GM19035 (cell line): ENCODE measurements at regions not wholly inside any gene's neighbourhood (a gene's known extent, or its start where the extent isn't known, plus 50 kb on each side); places are given as distances from the start of the nearest gene placed in this dataset.

Source experiments
- ATAC-seq: cut with Tn5 transposase; IDR thresholded peaks from one replicate; pipeline ENCODE4 v1.9.1; 2021; ENCODE audit not compliant: unreplicated experiment

DNA sequence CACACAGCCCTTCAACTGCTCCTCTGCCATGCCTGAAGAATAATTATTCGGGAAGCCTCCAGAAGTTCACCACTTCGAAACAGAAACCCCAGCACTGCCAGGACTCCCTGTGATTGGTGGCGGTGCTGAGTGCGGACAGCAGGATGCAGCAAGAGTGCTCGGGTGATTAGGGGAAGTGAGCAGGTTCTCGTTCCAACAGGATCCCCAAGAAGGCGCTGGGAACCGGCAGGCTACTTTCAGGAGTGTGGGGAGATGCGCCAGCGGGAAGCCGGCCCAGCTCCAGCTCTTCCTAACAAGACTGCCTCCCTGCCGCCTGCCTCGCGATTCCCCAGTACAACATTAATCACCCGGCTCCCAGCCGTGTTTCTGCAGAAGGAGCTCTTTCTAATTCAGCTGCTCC, 630.2 kb downstream of the BRD1 start:
- ATAC-seq, result no peak

DNA sequence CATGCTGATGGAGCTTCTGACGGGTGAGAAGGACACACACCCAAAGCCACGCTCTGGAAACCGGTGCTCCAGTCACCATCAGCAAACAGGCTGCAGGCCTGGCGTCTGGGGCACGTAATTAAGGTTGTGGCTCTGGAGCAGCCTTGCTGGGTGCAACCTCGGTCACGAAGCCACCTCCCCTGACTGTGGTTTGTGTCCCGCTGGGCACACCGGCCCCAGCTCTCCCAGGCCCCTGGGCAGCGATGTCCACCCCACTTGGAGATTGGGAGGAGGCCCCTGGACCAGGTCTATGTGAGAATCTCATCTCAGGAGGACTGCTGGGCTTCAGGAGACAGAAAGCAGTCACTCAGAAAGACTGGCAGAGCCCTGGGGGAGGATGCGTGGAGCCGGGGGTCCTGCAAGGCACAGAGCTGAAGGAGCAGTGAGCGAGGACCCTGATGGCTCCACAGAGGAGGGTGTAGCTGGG, 631.6 kb downstream of the BRD1 start:
- ATAC-seq, result no peak

DNA sequence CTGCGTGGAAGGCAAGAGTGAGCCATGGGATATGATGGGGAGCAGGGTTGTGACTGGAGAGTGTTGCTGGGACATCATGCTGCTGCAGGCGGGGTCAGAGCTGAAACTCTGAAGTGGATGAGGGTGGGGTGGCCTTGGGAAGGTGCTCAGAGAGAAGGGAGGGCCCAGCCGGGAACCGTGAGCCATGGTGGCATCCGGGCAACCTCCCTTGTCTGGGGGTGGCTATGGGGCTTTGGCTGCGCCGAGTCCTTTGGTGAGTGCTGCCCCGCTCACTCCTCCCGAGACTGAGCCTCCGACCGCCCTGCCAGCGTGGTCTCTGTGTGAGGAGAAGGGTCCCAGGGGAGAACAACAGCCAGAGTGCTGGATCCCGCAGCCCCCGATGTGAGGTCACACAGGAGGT, 632.0 kb downstream of the BRD1 start:
- no peak for ATAC-seq

DNA sequence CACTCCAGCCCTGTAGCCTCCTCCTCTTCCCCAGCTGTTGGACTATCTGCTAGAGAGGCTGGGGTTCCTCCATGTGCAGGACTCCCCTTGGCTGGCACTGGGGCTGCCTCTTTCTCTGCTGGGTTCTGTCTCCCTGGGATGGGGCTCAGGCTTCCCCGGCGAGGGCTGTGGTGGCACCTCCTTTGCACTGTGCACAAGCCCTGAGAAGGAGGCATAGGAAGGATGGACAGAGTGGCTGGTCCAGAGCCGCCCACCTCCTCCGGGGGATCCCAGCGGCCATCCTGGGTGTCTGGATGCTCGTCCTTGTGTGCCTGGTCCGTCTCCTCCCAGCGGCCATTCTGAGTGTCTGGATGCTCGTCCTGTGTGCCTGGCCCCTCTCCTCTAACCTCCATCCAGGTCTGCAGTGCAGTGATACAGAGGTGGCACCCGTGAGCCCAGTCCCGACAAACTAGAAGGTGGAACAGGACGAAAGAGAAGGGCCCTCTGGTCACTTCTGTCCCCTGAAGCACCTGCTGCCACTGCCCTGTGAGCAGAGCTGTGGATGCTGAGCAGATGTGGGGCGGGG, 633.7 kb downstream of the BRD1 start:
- no peak for ATAC-seq

GRCh38 chr22:49193348-49193747, 634.3 kb downstream of the BRD1 start:
- ATAC-seq, result no peak

DNA sequence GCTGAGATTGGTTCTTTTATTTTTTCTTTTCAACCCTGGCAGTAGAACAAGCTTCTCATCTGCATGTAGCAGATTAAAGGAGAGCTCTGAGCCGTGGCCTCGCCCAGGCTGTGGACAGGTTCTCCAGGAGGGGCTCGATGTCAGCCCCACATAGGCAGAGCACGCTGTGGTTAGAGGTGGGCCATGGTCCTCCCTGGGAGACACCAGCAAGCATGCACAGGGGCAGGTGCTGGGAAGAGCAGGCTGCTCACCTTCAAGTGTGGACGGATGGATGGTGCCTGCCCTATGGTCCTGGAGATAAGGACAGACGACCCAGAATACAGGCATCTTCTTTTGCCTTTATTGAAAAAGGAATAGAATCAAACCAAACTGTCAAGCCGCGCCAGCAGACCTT, 634.8 kb downstream of the BRD1 start:
- ATAC-seq, result no peak

GRCh38 chr22:49192180-49192856, 635.4 kb downstream of the BRD1 start:
- no peak for ATAC-seq

DNA sequence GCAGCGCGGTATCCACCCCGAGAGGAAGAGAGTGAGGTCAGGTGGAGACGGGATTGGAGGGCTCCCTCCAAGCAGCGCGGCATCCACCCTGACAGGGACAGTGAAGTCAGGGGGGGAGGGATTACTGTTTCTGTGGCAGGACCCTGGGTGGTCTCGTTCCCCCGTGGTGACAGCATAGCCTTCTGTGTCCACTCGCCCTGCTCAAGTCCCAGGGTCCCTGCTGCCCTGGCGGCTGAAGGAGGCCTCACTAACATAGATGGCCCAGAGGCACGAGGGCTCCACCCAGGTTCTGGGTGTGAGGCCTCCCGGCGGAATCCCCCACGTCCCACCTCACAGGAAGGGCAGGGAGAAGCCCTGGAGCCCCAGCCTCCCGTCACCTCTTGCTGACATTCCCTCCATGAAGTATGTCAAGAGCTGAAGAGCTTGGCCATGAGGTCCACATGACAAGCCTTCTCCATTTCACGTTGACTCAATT, 636.1 kb downstream of the BRD1 start:
- no peak for ATAC-seq

GRCh38 chr22:49190816-49191505, 636.7 kb downstream of the BRD1 start:
- no peak for ATAC-seq

- no peak for ATAC-seq
These were observed 637.8 kb downstream of the BRD1 start for GRCh38 chr22:49189871-49190270.

GRCh38 chr22:49188591-49188990, 639.1 kb downstream of the BRD1 start:
- ATAC-seq, result no peak

DNA sequence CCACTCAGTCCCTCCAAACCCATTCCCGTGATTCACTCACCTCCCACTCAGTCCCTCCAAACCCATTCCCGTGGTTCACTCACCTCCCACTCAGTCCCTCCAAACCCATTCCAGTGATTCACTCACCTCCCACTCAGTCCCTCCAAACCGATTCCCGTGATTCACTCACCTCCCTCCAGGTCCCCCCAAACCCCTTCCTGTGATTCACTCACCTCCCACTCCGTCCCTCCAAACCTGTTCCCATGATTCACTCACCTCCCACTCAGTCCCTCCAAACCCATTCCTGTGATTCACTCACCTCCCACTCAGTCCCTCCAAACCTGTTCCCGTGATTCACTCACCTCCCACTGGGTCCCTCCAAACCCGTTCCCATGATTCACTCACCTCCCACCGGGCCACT, 639.6 kb downstream of the BRD1 start:
- ATAC-seq, result no peak

DNA sequence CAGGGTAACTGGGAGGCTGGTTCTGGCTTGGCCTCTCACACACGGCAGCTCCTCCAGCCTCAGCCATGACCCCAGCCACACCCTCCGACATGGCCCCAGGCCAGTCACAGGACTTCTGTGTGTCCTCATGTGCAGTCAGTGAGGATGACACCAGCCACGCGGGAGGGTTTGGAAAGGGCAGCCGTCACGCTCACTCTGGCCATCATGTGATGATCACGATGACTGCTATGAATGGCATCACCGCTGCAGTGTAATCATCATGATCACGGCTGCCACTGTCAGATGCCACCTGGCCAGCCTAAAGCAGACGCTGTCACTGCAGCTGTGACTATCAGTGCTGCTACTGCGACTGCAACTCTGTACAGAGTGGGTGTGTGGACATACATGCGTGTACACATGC, 640.9 kb downstream of the BRD1 start:
- ATAC-seq, result no peak

DNA sequence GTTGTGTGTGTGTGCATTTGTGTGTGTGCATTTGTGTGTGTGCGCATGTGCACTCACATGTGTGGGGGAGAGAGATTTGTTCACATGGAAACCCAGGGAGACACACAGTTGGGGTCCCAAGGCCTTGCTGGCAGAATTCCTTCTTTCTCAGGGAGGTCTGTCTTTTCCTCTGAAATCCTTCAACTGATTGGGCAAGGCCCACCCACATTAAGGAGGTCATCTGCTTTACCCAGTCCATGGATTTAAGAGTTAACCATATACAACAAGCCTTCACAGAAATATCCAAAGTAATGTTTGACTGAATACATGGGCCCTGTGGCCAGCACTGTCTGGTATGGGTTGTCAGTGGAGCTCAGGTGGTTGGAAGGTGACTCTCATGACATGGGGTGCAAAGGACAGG, 641.4 kb downstream of the BRD1 start:
- ATAC-seq, result no peak

- ATAC-seq, result no peak
These were observed 642.2 kb downstream of the BRD1 start for GRCh38 chr22:49185312-49185969.

DNA sequence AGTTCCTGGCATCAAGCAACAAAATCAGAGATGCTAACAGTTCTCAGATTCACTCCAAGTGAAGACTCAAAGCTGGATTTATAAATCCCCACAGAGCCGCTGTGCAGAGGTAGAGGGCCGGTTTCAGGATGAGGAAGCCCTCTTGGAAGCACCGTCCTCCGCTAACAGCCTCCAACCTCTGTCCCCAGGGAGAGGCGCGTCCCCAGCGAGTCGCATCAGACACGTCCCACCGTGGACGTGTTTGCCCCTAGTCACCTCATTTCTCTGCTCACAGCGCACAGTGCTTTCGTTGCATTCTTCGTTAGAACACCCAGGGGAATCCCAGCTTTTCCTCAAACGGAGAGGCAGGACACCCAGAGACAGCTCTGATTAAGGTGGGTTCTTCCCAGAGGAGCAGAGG, 642.9 kb downstream of the BRD1 start:
- no peak for ATAC-seq

DNA sequence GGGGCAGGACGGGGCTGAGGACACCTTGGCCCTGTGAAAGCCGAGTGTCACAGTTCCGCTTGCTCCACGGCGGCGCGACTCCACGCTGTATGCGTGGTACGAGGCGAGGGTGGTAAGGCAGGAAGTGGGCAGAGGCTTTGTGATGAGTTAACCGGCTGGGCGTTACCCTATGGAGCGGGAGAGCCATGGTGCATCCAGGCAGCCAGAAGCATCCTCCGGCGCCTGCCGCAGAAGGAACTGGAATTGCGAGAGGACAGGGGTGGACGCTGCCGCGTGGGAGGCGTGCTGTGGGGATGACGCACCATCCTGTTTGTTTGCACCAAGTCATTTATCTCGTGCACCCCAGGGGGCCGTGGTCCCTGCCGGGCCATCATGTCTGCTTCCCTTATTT, 643.9 kb downstream of the BRD1 start:
- no peak for ATAC-seq

DNA sequence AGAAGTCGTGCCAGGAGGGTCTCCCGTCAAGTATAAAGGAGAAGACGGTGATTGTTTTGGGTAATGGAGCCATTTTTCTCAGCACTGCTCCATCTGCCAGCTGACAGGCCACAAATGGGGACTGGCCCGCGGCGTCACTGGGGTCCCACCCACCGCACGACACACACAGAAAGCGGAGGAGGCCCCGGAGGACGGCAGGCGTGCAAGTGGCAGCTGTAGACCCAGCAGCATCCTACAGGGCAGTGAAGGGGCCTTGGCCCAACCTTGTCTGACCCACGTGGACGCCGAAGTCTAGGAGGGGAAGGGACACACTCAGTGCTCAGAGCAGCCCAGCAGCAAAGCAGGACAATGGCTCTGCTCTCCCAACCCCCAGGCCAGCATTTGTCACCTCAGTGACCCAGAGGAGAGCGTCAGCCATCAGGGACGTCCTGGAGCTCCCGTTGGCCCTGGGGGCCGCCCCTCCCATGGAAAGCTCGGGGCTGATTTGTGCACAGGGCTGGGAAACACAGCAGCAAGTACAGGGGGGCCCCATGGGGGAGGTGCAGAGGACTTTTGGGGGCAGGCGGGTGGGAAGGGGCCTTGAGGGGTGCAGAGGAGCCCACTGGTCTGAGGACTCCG, 644.4 kb downstream of the BRD1 start:
- ATAC-seq, result no peak

DNA sequence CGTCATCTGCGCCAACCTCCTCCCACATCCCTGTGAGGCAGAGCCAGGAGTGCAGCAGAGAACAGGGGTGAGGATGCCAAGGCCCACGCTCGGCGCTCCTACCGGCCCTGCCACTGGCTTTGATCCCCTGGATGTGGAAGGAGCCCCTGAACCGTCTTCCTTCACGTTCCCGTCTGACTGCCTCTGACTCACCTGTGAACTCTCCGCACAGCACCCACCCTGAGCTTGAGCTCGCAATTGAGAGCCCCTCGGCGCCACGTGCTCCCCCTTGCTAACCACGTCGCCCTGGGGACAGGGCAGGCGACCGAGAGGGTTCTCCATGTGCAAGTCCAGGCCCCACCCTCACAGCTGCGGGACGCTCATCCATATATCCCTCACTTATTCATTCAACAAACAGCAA, 645.3 kb downstream of the BRD1 start:
- ATAC-seq, result no peak

DNA sequence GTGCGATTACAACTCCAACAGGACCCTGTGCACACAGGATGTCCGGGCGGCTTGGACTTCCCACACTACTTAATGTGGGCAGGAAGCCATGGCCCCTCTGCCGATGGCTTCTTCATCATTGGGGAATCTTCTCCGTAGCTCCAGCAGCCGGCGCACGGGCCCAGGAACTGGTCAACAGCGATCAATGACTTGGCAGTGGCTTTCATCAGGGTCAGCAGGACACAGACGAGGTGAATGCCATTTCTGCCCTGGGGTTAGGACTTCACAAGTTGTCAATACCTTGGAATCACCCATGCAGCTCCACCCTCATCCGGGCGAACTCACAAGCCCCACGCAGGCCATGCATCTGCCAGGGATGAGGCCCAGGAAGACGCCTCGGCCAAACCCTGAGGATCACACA, 645.7 kb downstream of the BRD1 start:
- no peak for ATAC-seq

GRCh38 chr22:49181431-49181830, 646.2 kb downstream of the BRD1 start:
- ATAC-seq, result no peak

DNA sequence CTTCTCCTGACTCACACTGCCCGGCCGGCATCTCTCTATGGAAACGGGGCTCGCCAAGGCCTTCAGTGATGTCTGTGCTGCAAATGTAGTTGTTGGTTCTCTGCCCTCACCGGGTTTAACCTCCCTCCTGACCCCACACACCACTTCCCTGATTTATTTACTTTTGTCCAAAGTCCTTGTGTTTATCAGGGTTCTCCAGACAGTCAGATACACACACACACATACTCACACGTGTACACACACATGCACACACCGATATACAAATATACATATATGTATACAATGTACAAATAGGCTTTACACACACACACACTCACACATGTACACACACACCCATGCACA, 647.0 kb downstream of the BRD1 start:
- no peak for ATAC-seq
